GM12874 (cell line): ENCODE measurements at regions not wholly inside any gene's neighbourhood (a gene's known extent, or its start where the extent isn't known, plus 50 kb on each side); places are given as distances from the start of the nearest gene placed in this dataset.

ENCODE experiments used
- CTCF ChIP-seq: IDR thresholded peaks from 2 replicates; pipeline ENCODE4 v1.5.1; 2011; ENCODE audit warnings: low read depth, mild to moderate bottlenecking, control low read depth, low read length, moderate library complexity; ENCODE audit not compliant: insufficient read depth

GRCh38 chr9:2243666-2244555, 228.8 kb downstream of the SMARCA2 start:
- no peak for TF ChIP-seq CTCF

GRCh38 chr9:2247340-2247739, 232.2 kb downstream of the SMARCA2 start:
- TF ChIP-seq CTCF, result no peak

- TF ChIP-seq CTCF, result no peak
These were observed 233.7 kb downstream of the SMARCA2 start for GRCh38 chr9:2248768-2249265.

- no peak for TF ChIP-seq CTCF
These were observed 238.8 kb downstream of the SMARCA2 start for GRCh38 chr9:2253636-2254580.

- TF ChIP-seq CTCF, result no peak
These were observed 240.0 kb downstream of the SMARCA2 start for GRCh38 chr9:2255128-2255527.

GRCh38 chr9:2257248-2257929, 242.2 kb downstream of the SMARCA2 start:
- no peak for TF ChIP-seq CTCF
